Myocyte (in vitro differentiated cells): ENCODE measurements at regions not wholly inside any gene's neighbourhood (a gene's known extent, or its start where the extent isn't known, plus 50 kb on each side); places are given as distances from the start of the nearest gene placed in this dataset.

Experiments
- DNase-seq: peaks from one replicate; pipeline ENCODE4 v3.0.0-alpha.2; 2012; ENCODE audit warnings: low read depth

- DNase-seq, result no peak
These were observed 737.8 kb upstream of the PTBP2 start for GRCh38 chr1:95983831-95984230.

GRCh38 chr1:95984798-95985374 is 736.7 kb upstream of the PTBP2 start:
- no peak for DNase-seq

- DNase-seq, result no peak
These were observed 731.6 kb upstream of the PTBP2 start for GRCh38 chr1:95990033-95990432.

- DNase-seq, result no peak
These were observed 729.6 kb upstream of the PTBP2 start for GRCh38 chr1:95991787-95992520.

- no peak for DNase-seq
These were observed 726.9 kb upstream of the PTBP2 start for GRCh38 chr1:95994643-95995042.

- DNase-seq, result no peak
These were observed 719.4 kb upstream of the PTBP2 start for GRCh38 chr1:96002201-96002600.

- DNase-seq, result no peak
These were observed 718.3 kb upstream of the PTBP2 start for GRCh38 chr1:96002969-96003964.

- DNase-seq, result no peak
These were observed 711.7 kb upstream of the PTBP2 start for GRCh38 chr1:96009831-96010434.

- DNase-seq, result no peak
These were observed 710.0 kb upstream of the PTBP2 start for GRCh38 chr1:96011606-96012005.

- DNase-seq, result no peak
These were observed 705.4 kb upstream of the PTBP2 start for GRCh38 chr1:96016219-96016618.

GRCh38 chr1:96020378-96020777 is 701.2 kb upstream of the PTBP2 start:
- DNase-seq, result no peak

GRCh38 chr1:96025062-96025461 is 696.5 kb upstream of the PTBP2 start:
- DNase-seq, result no peak

- DNase-seq, result no peak
These were observed 693.5 kb upstream of the PTBP2 start for GRCh38 chr1:96028071-96028470.

GRCh38 chr1:96030312-96030711 is 691.3 kb upstream of the PTBP2 start:
- DNase-seq, result no peak

- no peak for DNase-seq
These were observed 687.6 kb upstream of the PTBP2 start for GRCh38 chr1:96034006-96034405.

- no peak for DNase-seq
These were observed 684.8 kb upstream of the PTBP2 start for GRCh38 chr1:96036763-96037162.

GRCh38 chr1:96038636-96039035 is 682.9 kb upstream of the PTBP2 start:
- DNase-seq, result no peak

GRCh38 chr1:96039910-96040309 is 681.7 kb upstream of the PTBP2 start:
- DNase-seq, result no peak

- no peak for DNase-seq
These were observed 680.1 kb upstream of the PTBP2 start for GRCh38 chr1:96041470-96041869.

GRCh38 chr1:96048572-96049212 is 672.9 kb upstream of the PTBP2 start:
- DNase-seq, result no peak

GRCh38 chr1:96049759-96050409 is 671.7 kb upstream of the PTBP2 start:
- no peak for DNase-seq
